Liver (tissue), 3 donors: ENCODE measurements at regions not wholly inside any gene's neighbourhood (a gene's known extent, or its start where the extent isn't known, plus 50 kb on each side); places are given as distances from the start of the nearest gene placed in this dataset.

Source experiments
- CTCF ChIP-seq: fragments of 150-350 bp; IDR thresholded peaks from 2 replicates; pipeline ENCODE4 v1.5.1; 2017; ENCODE audit warnings: improper control_type of control experiment, low read depth, low read length; ENCODE audit not compliant: missing input control
- FOXA1 ChIP-seq: IDR thresholded peaks from 2 replicates; pipeline ENCODE4 v1.6.1; 2016; ENCODE audit warnings: antibody characterized with exemption
- GABPA ChIP-seq, 2 donors: IDR thresholded peaks in 1 of 2; conservative IDR thresholded peaks in 1 of 2; 2 replicates each; pipeline ENCODE4 v1.6.1; 2016; ENCODE audit warnings: antibody characterized with exemption in 2 of 2, mild to moderate bottlenecking in 1 of 2, moderate library complexity in 1 of 2
- RAD21 ChIP-seq, 2 donors: IDR thresholded peaks; 2 replicates each; pipeline ENCODE4 v1.6.1; 2016; ENCODE audit warnings: antibody characterized with exemption in 2 of 2, mild to moderate bottlenecking in 2 of 2
- donor health status: healthy.
- donor health status: healthy.

DNA sequence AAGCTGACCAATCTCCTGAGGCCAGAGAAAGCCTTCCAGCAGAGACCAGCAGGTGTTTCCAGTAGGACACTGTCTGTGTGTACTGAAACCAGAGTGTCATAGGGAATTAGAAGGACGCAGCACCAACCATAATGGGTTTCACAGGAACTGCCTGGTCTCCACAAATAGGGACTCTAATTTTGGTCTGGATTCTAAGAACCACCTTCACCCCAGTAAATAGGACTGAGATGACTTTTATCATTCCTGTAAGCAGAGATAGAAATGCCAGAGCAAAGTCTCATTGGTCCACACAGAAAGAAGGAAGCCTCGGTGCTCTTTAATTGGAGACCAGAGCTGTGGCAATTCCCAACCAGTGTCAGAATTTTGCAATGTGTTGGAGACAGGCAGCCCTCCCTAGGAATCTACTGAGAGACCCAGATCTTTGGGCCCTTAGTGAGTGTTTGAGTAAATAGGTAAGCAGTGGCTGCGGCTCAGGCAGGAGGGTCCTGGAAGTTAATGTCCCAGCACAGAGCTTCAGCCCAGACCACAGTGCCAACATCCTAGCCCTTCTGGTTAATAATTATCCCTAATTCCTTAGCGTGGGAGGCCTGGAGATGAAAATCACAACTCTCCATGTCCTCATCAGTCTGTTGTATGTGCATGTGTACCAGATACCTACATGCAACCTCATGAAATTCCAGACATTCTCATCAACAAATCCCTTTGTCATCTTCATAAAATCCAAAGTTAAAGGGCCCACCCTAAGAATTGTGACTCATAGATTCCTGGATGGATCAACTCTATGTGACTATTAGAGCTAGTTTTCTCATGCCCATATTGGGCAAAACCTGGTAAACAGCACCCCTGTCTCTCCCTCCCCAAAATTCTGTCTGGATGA lies 81.2 kb downstream of the UNC5CL start:
- TF ChIP-seq CTCF, result no peak
- TF ChIP-seq FOXA1, result no peak
- TF ChIP-seq GABPA (IDR thresholded peaks at IDR 0.05 in 1 of 2, conservative IDR thresholded peaks at IDR 0.05 in 1 of 2), result no peak
- no peak for TF ChIP-seq RAD21 (IDR thresholded peaks at IDR 0.05)
